GM19025 (cell line): ENCODE measurements at regions not wholly inside any gene's neighbourhood (a gene's known extent, or its start where the extent isn't known, plus 50 kb on each side); places are given as distances from the start of the nearest gene placed in this dataset.
"Not testable (repeated sequence)": the region's sequence is repeated elsewhere in the genome, so short reads cannot be mapped to it uniquely, and the experiment has no call there.

Source experiments
- ATAC-seq: cut with Tn5 transposase; IDR thresholded peaks from one replicate; pipeline ENCODE4 v1.9.1; 2021; ENCODE audit warnings: mild to moderate bottlenecking, low read depth, moderate library complexity; ENCODE audit not compliant: unreplicated experiment

GRCh38 chr7:110309941-110310340 is 781.0 kb upstream of the LRRN3 start:
- ATAC-seq: no peak

- ATAC-seq: no peak
These were observed 779.4 kb upstream of the LRRN3 start for GRCh38 chr7:110311556-110311955.

GRCh38 chr7:110317541-110318265 is 773.2 kb upstream of the LRRN3 start:
- ATAC-seq: no peak

- ATAC-seq: not testable (repeated sequence)
These were observed 770.6 kb upstream of the LRRN3 start for GRCh38 chr7:110320285-110320684.

GRCh38 chr7:110322796-110323195 is 768.1 kb upstream of the LRRN3 start:
- ATAC-seq: no peak

- ATAC-seq: no peak
These were observed 764.0 kb upstream of the LRRN3 start for GRCh38 chr7:110326966-110327365.

- no peak for ATAC-seq
These were observed 754.5 kb upstream of the LRRN3 start for GRCh38 chr7:110336423-110336822.

GRCh38 chr7:110337646-110338045 is 753.3 kb upstream of the LRRN3 start:
- no peak for ATAC-seq

- no peak for ATAC-seq
These were observed 743.8 kb upstream of the LRRN3 start for GRCh38 chr7:110347081-110347480.

- no peak for ATAC-seq
These were observed 734.5 kb upstream of the LRRN3 start for GRCh38 chr7:110356438-110356837.

GRCh38 chr7:110358028-110358427 is 732.9 kb upstream of the LRRN3 start:
- no peak for ATAC-seq

GRCh38 chr7:110371709-110372108 is 719.2 kb upstream of the LRRN3 start:
- no peak for ATAC-seq

GRCh38 chr7:110372685-110373084 is 718.2 kb upstream of the LRRN3 start:
- ATAC-seq: no peak

- ATAC-seq: no peak
These were observed 717.5 kb upstream of the LRRN3 start for GRCh38 chr7:110373416-110373815.

- ATAC-seq: no peak
These were observed 717.1 kb upstream of the LRRN3 start for GRCh38 chr7:110373859-110374258.

GRCh38 chr7:110375068-110375467 is 715.9 kb upstream of the LRRN3 start:
- ATAC-seq: no peak

- ATAC-seq: no peak
These were observed 708.2 kb upstream of the LRRN3 start for GRCh38 chr7:110382736-110383135.

GRCh38 chr7:110386006-110386405 is 704.9 kb upstream of the LRRN3 start:
- ATAC-seq: no peak

GRCh38 chr7:110386913-110387312 is 704.0 kb upstream of the LRRN3 start:
- ATAC-seq: no peak

GRCh38 chr7:110387689-110388088 is 703.2 kb upstream of the LRRN3 start:
- no peak for ATAC-seq

- no peak for ATAC-seq
These were observed 702.5 kb upstream of the LRRN3 start for GRCh38 chr7:110388457-110388856.

GRCh38 chr7:110396021-110396420 is 694.9 kb upstream of the LRRN3 start:
- no peak for ATAC-seq
